HUES64 (cell line): ENCODE measurements at regions not wholly inside any gene's neighbourhood (a gene's known extent, or its start where the extent isn't known, plus 50 kb on each side); places are given as distances from the start of the nearest gene placed in this dataset.
"Not testable (repeated sequence)": the region's sequence is repeated elsewhere in the genome, so short reads cannot be mapped to it uniquely, and the experiment has no call there.

Source experiments
- H3K27ac ChIP-seq: 2 replicates; pipeline ENCODE4 v1.7.0; 2013; ENCODE audit warnings: low read depth, low read length, inconsistent platforms
- H3K27me3 ChIP-seq: 2 replicates; pipeline ENCODE4 v1.6.1; 2013; ENCODE audit warnings: mild to moderate bottlenecking, low read length; ENCODE audit not compliant: insufficient read depth
- H3K36me3 ChIP-seq: 2 replicates; pipeline ENCODE4 v1.6.1; 2013; ENCODE audit warnings: mild to moderate bottlenecking, low read length; ENCODE audit not compliant: insufficient read depth
- H3K4me1 ChIP-seq: 2 replicates; pipeline ENCODE4 v1.6.1; 2013; ENCODE audit warnings: mild to moderate bottlenecking, low read length, moderate library complexity; ENCODE audit not compliant: insufficient read depth
- H3K4me3 ChIP-seq: 2 replicates; pipeline ENCODE4 v1.5.1; 2013; ENCODE audit warnings: mild to moderate bottlenecking, low read length, moderate library complexity
- H3K9ac ChIP-seq: 2 replicates; pipeline ENCODE4 v1.6.1; 2013; ENCODE audit warnings: mild to moderate bottlenecking, low read depth, low read length
- H3K9me3 ChIP-seq: 2 replicates; pipeline ENCODE4 v1.6.1; 2013; ENCODE audit warnings: low read depth, low read length; ENCODE audit not compliant: insufficient read depth
- whole genome bisulfite sequencing: fragments of 150-250, 120-280 bp; methylation state at CpG from one replicate; pipeline ENCODE4 v1.1.7; 2013; ENCODE audit warnings: missing lambda C conversion rate; 5-methylcytosine and 5-hydroxymethylcytosine counted together

DNA sequence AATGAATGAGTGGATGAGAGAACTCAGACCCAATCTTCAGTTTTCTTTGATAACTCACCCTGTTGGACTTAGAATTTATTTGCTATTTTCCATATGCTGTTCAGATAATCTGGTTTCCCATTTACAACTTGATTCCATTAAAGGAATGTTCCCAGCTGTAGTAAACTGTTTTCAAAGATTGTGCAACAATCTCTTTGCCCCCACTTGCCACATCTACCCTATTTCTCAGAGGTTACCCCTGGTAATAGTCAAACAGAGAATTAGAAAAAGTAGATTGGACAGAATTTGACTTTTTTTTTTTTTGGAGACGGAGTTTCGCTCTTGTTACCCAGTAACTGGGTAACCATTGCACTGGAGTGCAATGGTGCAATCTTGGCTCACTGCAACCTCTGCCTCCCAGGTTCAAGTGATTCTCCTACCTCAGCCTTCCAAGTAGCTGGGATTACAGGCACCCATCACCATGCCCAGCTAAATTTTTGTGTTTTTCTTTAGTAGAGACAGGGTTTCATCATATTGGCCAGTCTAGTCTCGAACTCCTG lies 93.4 kb upstream of the SIX2 start:
- no peaks in the 10 kb centered on the region for H3K27me3 ChIP-seq
- H3K9ac ChIP-seq = no peak overlapping the region
- WGBS = 97% methylated on average over 3 of the region's 3 CpGs
- H3K36me3 ChIP-seq = no peaks in the 10 kb centered on the region
- no peaks in the 10 kb centered on the region for H3K4me1 ChIP-seq
- H3K4me3 ChIP-seq = no peak overlapping the region
- no peaks in the 10 kb centered on the region for H3K9me3 ChIP-seq
- no peak overlapping the region for H3K27ac ChIP-seq

DNA sequence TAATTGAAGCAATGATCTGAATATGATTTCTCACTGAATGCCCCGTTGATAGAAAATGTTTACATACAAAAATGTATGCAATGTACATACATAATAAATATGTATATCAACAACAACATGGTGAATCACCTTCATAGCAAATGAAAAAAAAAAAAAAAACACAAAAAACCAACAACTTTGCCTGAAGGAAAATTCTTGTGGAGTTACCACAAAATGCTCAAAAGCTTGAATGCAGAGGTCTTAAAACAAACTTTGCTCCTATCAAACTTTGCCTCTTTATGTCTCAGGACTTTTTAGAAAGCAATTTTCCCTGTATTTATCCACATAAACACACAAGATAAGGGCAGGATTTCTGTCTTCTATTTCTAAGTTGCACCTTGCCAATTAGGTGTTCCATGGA lies 92.9 kb upstream of the SIX2 start:
- Histone ChIP-seq H3K27ac (no peak overlapping the region), H3K4me3 (no peak overlapping the region), H3K4me1 (no peaks in the 10 kb centered on the region), H3K27me3 (no peaks in the 10 kb centered on the region), H3K36me3 (no peaks in the 10 kb centered on the region), H3K9me3 (no peaks in the 10 kb centered on the region), H3K9ac (no peak overlapping the region)
- no CpG with 5 or more reads among the region's 1 CpG for WGBS

- 93% methylated on average over 5 of the region's 6 CpGs for WGBS
- Histone ChIP-seq H3K27me3 (no peaks in the 10 kb centered on the region), H3K9me3 (no peaks in the 10 kb centered on the region), H3K36me3 (no peaks in the 10 kb centered on the region), H3K9ac (no peak overlapping the region), H3K4me3 (no peak overlapping the region), H3K4me1 (no peaks in the 10 kb centered on the region), H3K27ac (no peak overlapping the region)
Measured at GRCh38 chr2:45096996-45097395, 87.7 kb upstream of the SIX2 start.

- not testable (repeated sequence) for H3K27ac ChIP-seq, H3K4me1 ChIP-seq, H3K9ac ChIP-seq, H3K27me3 ChIP-seq, H3K36me3 ChIP-seq, H3K9me3 ChIP-seq, H3K4me3 ChIP-seq
- WGBS = 95% methylated on average over 10 of the region's 10 CpGs
Measured at GRCh38 chr2:45096038-45096437, 86.8 kb upstream of the SIX2 start.

DNA sequence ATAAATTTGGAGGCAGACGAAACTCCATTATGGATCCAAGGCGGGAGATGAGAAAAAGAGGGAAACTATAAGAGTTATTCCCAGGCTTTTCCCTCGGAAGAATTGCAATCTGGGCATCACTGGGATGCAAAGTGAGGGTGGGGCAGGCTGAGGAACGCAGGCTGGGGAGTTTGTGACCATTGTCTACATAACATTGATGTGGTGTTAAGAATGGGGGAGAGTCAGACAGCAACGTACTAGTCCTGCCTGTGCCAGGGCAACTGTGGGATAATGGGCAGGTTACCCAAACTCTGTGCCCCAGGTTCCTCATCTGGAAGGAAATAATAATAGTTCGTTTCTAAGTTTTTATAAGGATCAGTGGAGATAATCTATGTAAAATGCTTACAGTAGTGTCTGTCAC lies 84.4 kb upstream of the SIX2 start:
- Histone ChIP-seq H3K36me3 (no peaks in the 10 kb centered on the region), H3K9me3 (no peaks in the 10 kb centered on the region), H3K4me3 (no peak overlapping the region), H3K9ac (no peak overlapping the region), H3K27ac (no peak overlapping the region), H3K4me1 (no peaks in the 10 kb centered on the region), H3K27me3 (no peaks in the 10 kb centered on the region)
- WGBS = 80% methylated on average over 6 of the region's 6 CpGs

DNA sequence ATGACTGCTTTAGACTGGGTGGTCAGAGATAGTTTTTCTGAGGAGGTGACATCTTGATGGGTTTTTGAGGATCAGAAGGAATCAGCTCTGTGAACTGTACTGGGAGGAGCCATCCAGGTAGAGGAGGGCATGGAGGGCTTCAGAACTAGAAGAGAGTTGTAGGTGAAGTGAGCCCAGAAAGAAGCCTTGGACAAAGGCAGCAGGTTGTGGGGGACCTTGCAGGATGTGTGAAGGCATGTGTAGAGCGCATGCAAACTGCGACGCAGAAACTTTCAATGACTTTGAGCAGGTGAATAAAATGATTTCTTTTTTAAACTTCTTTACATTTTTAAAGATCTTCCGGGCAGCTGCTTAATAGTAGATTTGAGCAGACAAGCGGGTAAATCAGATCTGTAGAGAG lies 83.9 kb upstream of the SIX2 start:
- Histone ChIP-seq H3K4me3 (no peak overlapping the region), H3K27ac (no peak overlapping the region), H3K9ac (no peak overlapping the region), H3K4me1 (no peaks in the 10 kb centered on the region), H3K9me3 (no peaks in the 10 kb centered on the region), H3K36me3 (no peaks in the 10 kb centered on the region), H3K27me3 (no peaks in the 10 kb centered on the region)
- 94% methylated on average over 4 of the region's 5 CpGs for WGBS

DNA sequence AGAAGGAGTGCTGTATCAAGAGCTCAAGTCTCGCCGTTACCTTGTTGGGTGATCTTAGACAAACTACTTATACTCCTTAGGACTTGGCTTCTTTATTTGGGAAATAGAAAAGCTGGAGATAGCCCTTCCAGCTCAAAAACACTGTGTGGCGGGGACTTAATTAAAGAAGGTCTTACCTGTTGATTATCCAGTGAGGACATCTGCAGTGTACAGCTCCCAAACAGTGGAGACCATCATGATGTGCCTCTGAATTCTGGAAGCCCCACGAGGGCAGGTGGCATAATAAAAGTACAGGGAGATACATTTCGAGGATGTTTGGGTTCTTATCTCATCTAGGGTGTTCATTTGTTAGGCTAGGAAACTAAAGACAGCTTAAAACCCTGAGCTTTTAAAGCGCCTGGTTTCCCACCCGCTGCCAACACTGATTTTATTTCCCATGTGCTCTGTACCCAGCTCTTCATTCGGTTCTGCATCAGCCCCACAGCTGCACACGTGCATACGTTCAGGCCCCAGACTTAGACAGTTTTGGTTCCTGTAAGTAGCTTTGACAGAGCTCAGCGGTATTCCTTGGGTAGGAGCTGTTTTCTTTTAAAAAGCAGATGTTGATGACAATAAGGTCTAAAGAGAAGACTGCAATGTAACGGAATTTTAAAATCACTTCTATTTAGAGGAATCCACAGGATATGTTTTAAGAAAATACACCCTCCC lies 80.5 kb upstream of the SIX2 start:
- 92% methylated on average over 11 of the region's 12 CpGs for WGBS
- no peak overlapping the region for H3K9ac ChIP-seq
- no peaks in the 10 kb centered on the region for H3K27me3 ChIP-seq
- H3K9me3 ChIP-seq = no peaks in the 10 kb centered on the region
- H3K4me1 ChIP-seq = no peaks in the 10 kb centered on the region
- no peak overlapping the region for H3K27ac ChIP-seq
- no peaks in the 10 kb centered on the region for H3K36me3 ChIP-seq
- no peak overlapping the region for H3K4me3 ChIP-seq

GRCh38 chr2:45085487-45085886 lies 76.2 kb upstream of the SIX2 start:
- no peaks in the 10 kb centered on the region for H3K9me3 ChIP-seq
- H3K27ac ChIP-seq = no peak overlapping the region
- WGBS = 92% methylated on average over 4 of the region's 4 CpGs
- H3K4me3 ChIP-seq = no peak overlapping the region
- no peaks in the 10 kb centered on the region for H3K4me1 ChIP-seq
- no peaks in the 10 kb centered on the region for H3K36me3 ChIP-seq
- no peak overlapping the region for H3K9ac ChIP-seq
- H3K27me3 ChIP-seq = no peaks in the 10 kb centered on the region

GRCh38 chr2:45084361-45085020 lies 75.2 kb upstream of the SIX2 start:
- H3K9ac ChIP-seq = no peak overlapping the region
- no peaks in the 10 kb centered on the region for H3K36me3 ChIP-seq
- no peak overlapping the region for H3K27ac ChIP-seq
- WGBS = 83% methylated on average over 8 of the region's 8 CpGs
- no peaks in the 10 kb centered on the region for H3K4me1 ChIP-seq
- no peaks in the 10 kb centered on the region for H3K9me3 ChIP-seq
- no peaks in the 10 kb centered on the region for H3K27me3 ChIP-seq
- no peak overlapping the region for H3K4me3 ChIP-seq

DNA sequence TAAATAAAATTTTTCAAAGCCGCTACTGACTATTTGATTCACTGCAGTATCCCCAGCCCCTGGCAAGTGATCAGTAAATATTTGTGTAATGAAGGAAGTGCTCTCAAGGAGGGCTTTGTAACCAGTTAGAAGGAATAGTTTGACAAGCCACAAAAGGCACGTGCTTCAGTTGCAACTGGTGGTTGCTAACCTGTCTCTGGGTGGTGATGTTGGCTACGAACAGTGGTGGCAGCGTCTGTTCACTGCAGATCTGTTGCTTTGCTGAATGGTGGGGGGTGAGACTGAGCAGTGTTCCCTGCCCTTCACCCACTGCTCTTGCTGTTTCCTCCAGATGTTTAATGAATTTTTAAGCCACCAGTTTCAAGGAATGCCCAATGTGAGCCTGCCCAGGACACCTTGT lies 73.9 kb upstream of the SIX2 start:
- no peaks in the 10 kb centered on the region for H3K36me3 ChIP-seq
- no peak overlapping the region for H3K9ac ChIP-seq
- H3K4me3 ChIP-seq = no peak overlapping the region
- no peaks in the 10 kb centered on the region for H3K4me1 ChIP-seq
- H3K27me3 ChIP-seq = no peaks in the 10 kb centered on the region
- no peak overlapping the region for H3K27ac ChIP-seq
- H3K9me3 ChIP-seq = no peaks in the 10 kb centered on the region
- 72% methylated on average over 4 of the region's 4 CpGs for WGBS

DNA sequence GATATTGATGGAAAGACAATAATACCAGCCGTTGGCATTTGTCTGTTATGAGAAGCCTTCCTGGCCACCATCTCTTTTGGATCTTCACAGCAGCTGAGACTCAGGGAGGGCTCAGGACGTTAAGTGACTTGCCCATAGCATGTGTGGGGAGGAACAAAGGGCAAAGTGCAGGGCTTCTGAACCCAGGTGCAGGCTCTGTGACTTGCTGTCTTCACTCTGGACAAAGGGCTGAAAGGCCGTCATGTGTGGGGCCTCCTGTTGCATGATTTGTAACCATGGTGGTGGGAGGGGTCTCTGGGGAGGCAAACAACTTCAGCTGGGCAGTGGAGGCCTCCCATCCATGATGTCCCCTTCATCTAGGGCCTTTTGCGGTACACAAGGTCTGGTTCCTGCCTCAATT lies 65.5 kb upstream of the SIX2 start:
- no peaks in the 10 kb centered on the region for H3K9me3 ChIP-seq
- no peak overlapping the region for H3K9ac ChIP-seq
- H3K4me3 ChIP-seq = no peak overlapping the region
- H3K4me1 ChIP-seq = peaks cover 11% of the 10 kb centered on the region; the same call in 1 of the 2 replicates
- no peak overlapping the region for H3K27ac ChIP-seq
- H3K36me3 ChIP-seq = no peaks in the 10 kb centered on the region
- 88% methylated on average over 4 of the region's 4 CpGs for WGBS
- H3K27me3 ChIP-seq = no peaks in the 10 kb centered on the region
